Hepatocyte (in vitro differentiated cells): ENCODE measurements at regions not wholly inside any gene's neighbourhood (a gene's known extent, or its start where the extent isn't known, plus 50 kb on each side); places are given as distances from the start of the nearest gene placed in this dataset.

Source experiments
- EZH2 ChIP-seq: fragments of 200-600 bp; sonication (generic); IDR thresholded peaks from 2 replicates; pipeline ENCODE4 v1.6.1; 2016; ENCODE audit warnings: antibody characterized with exemption, mild to moderate bottlenecking, borderline replicate concordance
- EZH2phosphoT487 ChIP-seq: fragments of 200-600 bp; sonication (generic); IDR thresholded peaks from one replicate; pipeline ENCODE4 v1.6.1; 2018; ENCODE audit warnings: antibody characterized with exemption, mild to moderate bottlenecking, low read depth, moderate library complexity; ENCODE audit not compliant: unreplicated experiment, severe bottlenecking
- TF ChIP-seq, protein P1 (sequence below): fragments of 200-600 bp; sonication (generic); IDR thresholded peaks from 2 replicates; pipeline ENCODE4 v1.5.1; 2016; ENCODE audit warnings: antibody characterized with exemption, mild to moderate bottlenecking; ENCODE audit not compliant: poor library complexity

DNA sequence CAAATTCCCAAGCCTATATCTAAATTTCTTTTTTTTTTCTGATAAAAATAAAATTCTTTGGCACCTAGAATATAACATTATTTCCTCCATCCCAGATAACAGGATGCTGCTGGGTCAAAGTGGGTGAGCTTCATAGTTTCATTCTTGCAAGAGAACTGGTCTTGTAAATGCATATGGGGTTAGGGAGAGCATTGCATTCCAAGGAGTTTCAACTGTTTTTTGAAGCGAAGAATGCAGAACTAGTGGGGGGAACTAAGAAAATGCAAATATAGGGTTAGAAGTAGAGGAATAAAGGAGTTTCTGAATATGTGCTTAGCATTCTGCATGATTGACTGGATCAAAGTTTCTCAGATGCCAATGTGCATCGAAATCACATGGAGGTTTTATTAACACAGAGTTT lies 347.2 kb upstream of the XYLT1 start:
- TF ChIP-seq, protein P1, sequence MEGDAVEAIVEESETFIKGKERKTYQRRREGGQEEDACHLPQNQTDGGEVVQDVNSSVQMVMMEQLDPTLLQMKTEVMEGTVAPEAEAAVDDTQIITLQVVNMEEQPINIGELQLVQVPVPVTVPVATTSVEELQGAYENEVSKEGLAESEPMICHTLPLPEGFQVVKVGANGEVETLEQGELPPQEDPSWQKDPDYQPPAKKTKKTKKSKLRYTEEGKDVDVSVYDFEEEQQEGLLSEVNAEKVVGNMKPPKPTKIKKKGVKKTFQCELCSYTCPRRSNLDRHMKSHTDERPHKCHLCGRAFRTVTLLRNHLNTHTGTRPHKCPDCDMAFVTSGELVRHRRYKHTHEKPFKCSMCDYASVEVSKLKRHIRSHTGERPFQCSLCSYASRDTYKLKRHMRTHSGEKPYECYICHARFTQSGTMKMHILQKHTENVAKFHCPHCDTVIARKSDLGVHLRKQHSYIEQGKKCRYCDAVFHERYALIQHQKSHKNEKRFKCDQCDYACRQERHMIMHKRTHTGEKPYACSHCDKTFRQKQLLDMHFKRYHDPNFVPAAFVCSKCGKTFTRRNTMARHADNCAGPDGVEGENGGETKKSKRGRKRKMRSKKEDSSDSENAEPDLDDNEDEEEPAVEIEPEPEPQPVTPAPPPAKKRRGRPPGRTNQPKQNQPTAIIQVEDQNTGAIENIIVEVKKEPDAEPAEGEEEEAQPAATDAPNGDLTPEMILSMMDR, result no peak
- TF ChIP-seq EZH2 (no peak), EZH2phosphoT487 (no peak)
